H1 (cell line): ENCODE measurements at regions not wholly inside any gene's neighbourhood (a gene's known extent, or its start where the extent isn't known, plus 50 kb on each side); places are given as distances from the start of the nearest gene placed in this dataset.

Experiments used
- CHD1 ChIP-seq: IDR thresholded peaks from 2 replicates; pipeline ENCODE4 v1.6.1; 2012; ENCODE audit warnings: low read depth, low read length, improper control_type of control experiment
- CTCF ChIP-seq, 3 experiments: IDR thresholded peaks; 1 replicate in 2 of 3; 2 replicates in 1 of 3; pipeline versions ENCODE4 v1.5.1 to v1.6.1; 2011; ENCODE audit warnings: low read length in 3 of 3, mild to moderate bottlenecking in 3 of 3, inconsistent platforms in 2 of 3, low read depth in 1 of 3, moderate library complexity in 1 of 3; ENCODE audit not compliant: insufficient read depth in 1 of 3; ENCODE audit errors: control extremely low read depth in 1 of 3
- MAFK ChIP-seq: IDR thresholded peaks from 2 replicates; pipeline ENCODE4 v1.6.1; 2012; ENCODE audit warnings: low read depth, mild to moderate bottlenecking, improper control_type of control experiment, low read length

- TF ChIP-seq CTCF (IDR thresholded peaks at IDR 0.05; ENCODE audit: control extremely low read depth in 1 of 3, insufficient read depth in 1 of 3, low read depth in 1 of 3, low read length in 3 of 3) (no peak), MAFK (no peak), CHD1 (no peak)
Observed at GRCh38 chr6:87932361-87932760, 115.3 kb upstream of the SPACA1 start.
